A673 (cell line): ENCODE measurements at regions not wholly inside any gene's neighbourhood (a gene's known extent, or its start where the extent isn't known, plus 50 kb on each side); places are given as distances from the start of the nearest gene placed in this dataset.

Experiments
- CTCF ChIP-seq: fragments of 300-800, 200-600 bp; sonication (generic); conservative IDR thresholded peaks from 2 replicates; pipeline ENCODE4 v1.5.1; 2017; ENCODE audit warnings: low read depth, mild to moderate bottlenecking, antibody characterized with exemption, low read length, moderate library complexity, mixed read lengths
- EZH2 ChIP-seq: fragments of 200-600 bp; sonication (generic); IDR thresholded peaks from 2 replicates; pipeline ENCODE4 v1.6.1; 2017; ENCODE audit warnings: borderline replicate concordance, low read depth, mild to moderate bottlenecking, mixed read lengths, antibody characterized with exemption, low read length; ENCODE audit not compliant: poor library complexity, severe bottlenecking

- TF ChIP-seq EZH2 (no peak), CTCF (no peak)
These were observed 319.4 kb downstream of the SLC7A11 start for GRCh38 chr4:137922721-137923120.
